Spleen (tissue), 7 donors: ENCODE measurements at regions not wholly inside any gene's neighbourhood (a gene's known extent, or its start where the extent isn't known, plus 50 kb on each side); places are given as distances from the start of the nearest gene placed in this dataset.

Experiments
- CTCF ChIP-seq, 11 experiments: fragments of 200-600 bp in 7 of 11; fragments of 450-650 bp in 4 of 11; sonication (generic) in 4 of 11; IDR thresholded peaks in 8 of 11; conservative IDR thresholded peaks in 3 of 11; 1 replicate in 7 of 11; 2 replicates in 4 of 11; pipeline versions ENCODE4 v1.4.0 to v1.8.0; 2016 to 2021; ENCODE audit warnings: antibody characterized with exemption in 11 of 11, inconsistent platforms in 4 of 11, mild to moderate bottlenecking in 1 of 11
- POLR2A ChIP-seq, 3 donors: fragments of 450-650 bp; IDR thresholded peaks; one replicate each; pipeline ENCODE4 v1.5.1; 2017; ENCODE audit warnings: antibody characterized with exemption in 3 of 3, mild to moderate bottlenecking in 1 of 3
- POLR2AphosphoS5 ChIP-seq, 3 donors: sonication (generic); formaldehyde crosslinking; IDR thresholded peaks; one replicate each; pipeline ENCODE4 v1.5.1; 2017; ENCODE audit warnings: antibody characterized with exemption in 3 of 3
- donor health status: DM: no; HTN: no; CAD: no; lungs with moderate emphysema.
- donor health status: DM: no; HTN: no; CAD: no.
- donor health status: DM: no; HTN: no; CAD: no.

DNA sequence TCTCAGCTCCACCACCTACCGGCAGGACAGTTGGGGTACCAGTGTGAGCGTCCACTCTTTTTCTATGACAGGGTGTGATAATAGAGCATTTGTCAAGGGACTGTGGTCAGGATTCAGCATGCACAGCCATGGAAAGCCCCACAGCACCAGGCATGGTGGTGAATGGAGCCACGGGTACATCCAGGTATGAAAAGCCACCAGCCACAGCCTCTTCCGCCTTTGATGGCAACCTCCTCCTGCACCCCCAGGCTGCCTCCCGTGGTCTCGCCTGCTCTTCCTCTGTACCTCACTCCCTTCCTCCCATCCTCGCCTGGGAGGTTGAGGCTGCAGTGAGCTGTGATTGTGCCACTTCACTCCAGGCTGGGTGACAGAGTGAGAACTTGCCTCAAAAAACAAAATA lies 90.2 kb upstream of the CHST15 start:
- no peak for TF ChIP-seq CTCF (IDR thresholded peaks at IDR 0.05 in 8 of 11, conservative IDR thresholded peaks at IDR 0.05 in 3 of 11)
- TF ChIP-seq POLR2AphosphoS5 (IDR thresholded peaks at IDR 0.05), result no peak
- no peak for TF ChIP-seq POLR2A (IDR thresholded peaks at IDR 0.05)
